GM12873 (cell line): ENCODE measurements at regions not wholly inside any gene's neighbourhood (a gene's known extent, or its start where the extent isn't known, plus 50 kb on each side); places are given as distances from the start of the nearest gene placed in this dataset.

Experiments used
- CTCF ChIP-seq: IDR thresholded peaks from 2 replicates; pipeline ENCODE4 v1.5.1; 2012; ENCODE audit warnings: low read depth, mild to moderate bottlenecking, moderate library complexity, low read length, control low read depth; ENCODE audit not compliant: insufficient read depth; ENCODE audit errors: missing control alignments

GRCh38 chr4:92045718-92046117 lies 258.0 kb upstream of the GRID2 start:
- TF ChIP-seq CTCF: no peak

- no peak for TF ChIP-seq CTCF
Observed at GRCh38 chr4:92047209-92047875, 256.4 kb upstream of the GRID2 start.

- no peak for TF ChIP-seq CTCF
Observed at GRCh38 chr4:92050875-92051274, 252.9 kb upstream of the GRID2 start.

- no peak for TF ChIP-seq CTCF
Observed at GRCh38 chr4:92059615-92060014, 244.2 kb upstream of the GRID2 start.

GRCh38 chr4:92060333-92060732 lies 243.4 kb upstream of the GRID2 start:
- no peak for TF ChIP-seq CTCF

- no peak for TF ChIP-seq CTCF
Observed at GRCh38 chr4:92064574-92064973, 239.2 kb upstream of the GRID2 start.

GRCh38 chr4:92066485-92066884 lies 237.3 kb upstream of the GRID2 start:
- TF ChIP-seq CTCF: no peak
